Stimulated activated effector memory CD8-positive, alpha-beta T cell treated with anti-CD3 and anti-CD28 coated beads, Interleukin-12 subunit alpha, Interleukin-12 subunit beta, amount 100 ng/mL, for 72 hours (primary cell): ENCODE measurements at regions not wholly inside any gene's neighbourhood (a gene's known extent, or its start where the extent isn't known, plus 50 kb on each side); places are given as distances from the start of the nearest gene placed in this dataset.

Source experiments
- ATAC-seq: fragments of 150-1000 bp; cut with Tn5 transposase; 2 replicates; pipeline ENCODE4 v1.10.0; 2021
- DNase-seq, 2 donors: peaks; one replicate each; pipeline ENCODE4 v3.0.0; 2021 to 2022; ENCODE audit warnings: low spot score in 2 of 2
- H3K27ac Mint-ChIP-seq: one replicate; pipeline ENCODE4 v1.8.0; 2022; ENCODE audit warnings: mild to moderate bottlenecking, mixed read lengths
- H3K36me3 Mint-ChIP-seq: one replicate; pipeline ENCODE4 v1.8.0; 2022; ENCODE audit warnings: mild to moderate bottlenecking, mixed read lengths
- H3K4me1 Mint-ChIP-seq: one replicate; pipeline ENCODE4 v1.8.0; 2022; ENCODE audit warnings: mixed read lengths
- H3K4me3 Mint-ChIP-seq: one replicate; pipeline ENCODE4 v1.8.0; 2022; ENCODE audit warnings: mild to moderate bottlenecking, mixed read lengths
- H3K9me3 Mint-ChIP-seq: one replicate; pipeline ENCODE4 v1.8.0; 2022; ENCODE audit warnings: mixed read lengths

DNA sequence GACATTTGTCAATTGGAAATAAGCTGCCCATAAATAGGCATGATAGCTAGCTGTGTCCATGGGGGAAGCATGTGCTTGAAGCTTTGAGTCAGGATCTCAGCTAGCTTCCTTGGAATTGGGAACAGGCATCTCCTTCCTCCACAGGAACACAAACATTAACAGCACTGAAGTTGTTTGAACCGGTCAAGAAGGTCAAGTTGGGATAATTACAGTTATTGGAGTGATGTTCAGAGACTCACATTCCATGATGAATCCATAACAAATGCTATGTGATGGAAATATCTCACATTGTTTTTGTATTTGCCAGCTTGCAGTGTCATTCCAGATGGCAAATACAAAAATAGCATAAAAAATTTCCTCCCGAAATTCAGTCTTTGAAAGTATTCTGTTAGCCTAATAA is 347.6 kb upstream of the SMIM21 start:
- ATAC-seq, result no peak
- Mint-ChIP-seq H3K36me3 (no peaks in the 10 kb centered on the region), H3K4me3 (no peak overlapping the region), H3K9me3 (no peaks in the 10 kb centered on the region), H3K4me1 (no peaks in the 10 kb centered on the region), H3K27ac (no peak overlapping the region)
- DNase-seq, result no peak

DNA sequence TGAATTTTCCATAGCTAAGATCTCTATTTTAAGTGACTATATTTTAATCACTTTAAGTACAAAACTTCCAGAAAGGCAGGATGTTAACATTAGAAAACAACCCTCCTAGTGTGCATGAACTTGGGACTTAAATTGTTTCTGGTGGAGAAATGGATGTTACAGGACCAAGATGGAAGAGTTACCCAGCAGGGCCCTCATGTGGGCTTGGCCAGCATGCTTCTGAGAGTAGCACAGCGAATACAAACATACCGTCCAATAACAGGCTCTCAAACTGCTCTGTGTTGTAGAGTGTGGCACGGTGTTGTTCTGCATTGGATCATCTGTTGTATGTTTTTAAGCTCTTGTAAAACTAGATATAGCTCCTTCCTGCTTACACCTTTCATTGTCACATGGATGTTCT is 346.1 kb upstream of the SMIM21 start:
- DNase-seq (no peak), ATAC-seq (no peak)
- H3K4me3 Mint-ChIP-seq, result no peak overlapping the region
- H3K27ac Mint-ChIP-seq, result no peak overlapping the region
- H3K36me3 Mint-ChIP-seq, result no peaks in the 10 kb centered on the region
- H3K9me3 Mint-ChIP-seq, result no peaks in the 10 kb centered on the region
- no peaks in the 10 kb centered on the region for H3K4me1 Mint-ChIP-seq

- Mint-ChIP-seq H3K4me3 (no peak overlapping the region), H3K9me3 (no peaks in the 10 kb centered on the region), H3K27ac (no peak overlapping the region), H3K4me1 (no peaks in the 10 kb centered on the region), H3K36me3 (no peaks in the 10 kb centered on the region)
- no peak for ATAC-seq
- no peak for DNase-seq
Observed at GRCh38 chr18:75762758-75763157, 335.3 kb upstream of the SMIM21 start.

GRCh38 chr18:75760208-75760607 is 332.7 kb upstream of the SMIM21 start:
- Mint-ChIP-seq H3K9me3 (no peaks in the 10 kb centered on the region), H3K4me3 (no peak overlapping the region), H3K4me1 (no peaks in the 10 kb centered on the region), H3K36me3 (no peaks in the 10 kb centered on the region), H3K27ac (no peak overlapping the region)
- ATAC-seq (no peak), DNase-seq (no peak)

DNA sequence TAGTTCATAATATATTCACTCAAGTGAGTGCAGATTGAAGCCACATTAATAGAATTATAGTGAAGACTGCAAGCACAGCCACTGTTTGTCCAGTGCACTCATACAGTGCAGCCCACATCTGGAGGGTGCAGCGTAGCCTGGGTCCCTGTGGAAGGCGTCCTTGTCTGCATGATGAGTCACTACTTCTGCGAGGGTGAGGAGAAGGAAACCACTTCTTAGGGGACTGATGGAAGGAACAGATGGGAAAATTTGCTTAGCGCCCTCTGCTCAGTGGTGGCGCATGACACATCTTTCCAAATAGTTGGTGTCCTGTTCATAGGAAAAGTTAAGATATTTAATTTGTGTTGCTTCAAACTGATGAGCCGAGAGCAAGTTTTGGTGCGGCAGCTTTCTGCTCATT is 330.4 kb upstream of the SMIM21 start:
- no peak for ATAC-seq
- no peak for DNase-seq
- Mint-ChIP-seq H3K36me3 (no peaks in the 10 kb centered on the region), H3K27ac (no peak overlapping the region), H3K4me1 (no peaks in the 10 kb centered on the region), H3K9me3 (no peaks in the 10 kb centered on the region), H3K4me3 (no peak overlapping the region)

GRCh38 chr18:75754433-75754832 is 326.9 kb upstream of the SMIM21 start:
- Mint-ChIP-seq H3K27ac (no peak overlapping the region), H3K9me3 (no peaks in the 10 kb centered on the region), H3K4me3 (no peak overlapping the region), H3K36me3 (no peaks in the 10 kb centered on the region), H3K4me1 (no peaks in the 10 kb centered on the region)
- DNase-seq, result no peak
- ATAC-seq, result peak; percentile 44

- H3K9me3 Mint-ChIP-seq, result no peaks in the 10 kb centered on the region
- no peaks in the 10 kb centered on the region for H3K36me3 Mint-ChIP-seq
- H3K27ac Mint-ChIP-seq, result no peak overlapping the region
- H3K4me1 Mint-ChIP-seq, result no peaks in the 10 kb centered on the region
- H3K4me3 Mint-ChIP-seq, result no peak overlapping the region
- ATAC-seq (peak; percentile 46), DNase-seq (no peak)
Observed at GRCh38 chr18:75753753-75754152, 326.2 kb upstream of the SMIM21 start.

DNA sequence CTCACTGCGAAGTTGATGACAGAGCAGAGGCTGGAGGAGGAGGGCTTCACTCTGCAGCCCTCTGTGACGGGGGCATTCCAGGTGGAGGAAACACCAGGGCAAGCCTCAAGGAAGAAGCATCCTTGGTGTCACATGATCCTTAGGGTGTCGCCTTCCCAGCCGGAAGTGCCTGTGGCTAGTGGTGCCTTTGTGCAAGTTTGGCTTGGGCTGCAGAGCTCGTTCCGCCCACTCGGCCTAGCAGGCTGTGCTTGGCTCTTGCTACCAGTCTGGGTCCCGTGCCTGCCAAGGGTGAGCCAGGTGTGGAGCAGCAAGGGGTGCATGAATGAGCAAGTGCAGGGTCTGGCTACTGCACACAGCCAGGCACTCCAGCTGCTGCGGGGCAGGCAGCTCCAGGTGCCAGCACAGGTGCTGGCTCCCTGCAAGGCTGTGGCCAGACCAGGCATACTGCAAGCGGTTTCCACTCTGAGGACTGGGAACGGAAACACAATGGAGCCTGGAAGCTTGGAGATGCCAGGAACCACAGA is 325.3 kb upstream of the SMIM21 start:
- no peak overlapping the region for H3K4me3 Mint-ChIP-seq
- DNase-seq, result no peak
- no peaks in the 10 kb centered on the region for H3K9me3 Mint-ChIP-seq
- ATAC-seq, result peak; percentile 27
- no peaks in the 10 kb centered on the region for H3K4me1 Mint-ChIP-seq
- no peak overlapping the region for H3K27ac Mint-ChIP-seq
- H3K36me3 Mint-ChIP-seq, result no peaks in the 10 kb centered on the region

DNA sequence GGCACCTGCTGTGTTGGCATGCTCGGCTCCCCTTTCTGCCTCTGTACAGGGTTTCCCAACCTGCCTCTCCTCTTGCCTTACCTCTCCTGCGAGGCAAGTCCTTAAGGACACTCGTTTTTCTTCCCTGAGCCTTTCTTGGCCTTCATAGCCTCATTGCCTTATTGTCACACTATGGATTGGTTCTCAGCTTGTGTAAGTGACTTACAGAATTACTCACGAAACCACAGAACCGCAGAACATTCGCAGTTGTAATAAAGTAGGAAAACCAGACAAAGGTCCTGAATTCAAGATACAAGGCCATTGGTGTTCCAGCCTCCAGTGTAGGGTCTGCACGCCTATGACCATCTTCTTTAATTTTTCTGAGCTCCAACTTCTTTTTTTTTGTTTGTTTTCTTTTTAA is 317.6 kb upstream of the SMIM21 start:
- ATAC-seq (no peak), DNase-seq (no peak)
- no peaks in the 10 kb centered on the region for H3K4me1 Mint-ChIP-seq
- H3K9me3 Mint-ChIP-seq, result no peaks in the 10 kb centered on the region
- no peak overlapping the region for H3K27ac Mint-ChIP-seq
- no peak overlapping the region for H3K4me3 Mint-ChIP-seq
- no peaks in the 10 kb centered on the region for H3K36me3 Mint-ChIP-seq

DNA sequence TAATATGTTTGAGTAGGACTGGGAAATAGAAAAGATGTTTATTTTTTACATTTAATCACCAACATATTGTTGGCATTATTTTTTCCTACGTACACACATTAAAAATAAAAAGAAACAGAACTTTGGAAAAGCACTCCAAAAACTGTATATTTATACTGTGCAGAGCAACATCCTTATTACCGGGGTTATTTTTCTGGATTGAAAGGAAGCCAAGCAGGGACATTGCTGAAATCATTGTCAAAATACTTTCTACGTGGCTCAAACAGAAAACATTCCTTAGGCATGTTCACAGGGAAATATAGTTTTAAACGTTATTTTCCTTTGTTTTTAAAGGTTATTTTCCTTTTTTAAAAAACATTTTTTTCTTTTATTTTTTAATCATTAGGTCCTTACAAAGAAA is 315.0 kb upstream of the SMIM21 start:
- Mint-ChIP-seq H3K4me1 (no peaks in the 10 kb centered on the region), H3K4me3 (no peak overlapping the region), H3K36me3 (no peaks in the 10 kb centered on the region)

GRCh38 chr18:75739682-75740081 is 312.2 kb upstream of the SMIM21 start:
- DNase-seq, result no peak
- no peaks in the 10 kb centered on the region for H3K9me3 Mint-ChIP-seq
- H3K27ac Mint-ChIP-seq, result no peak overlapping the region
- no peak overlapping the region for H3K4me3 Mint-ChIP-seq
- no peaks in the 10 kb centered on the region for H3K36me3 Mint-ChIP-seq
- no peaks in the 10 kb centered on the region for H3K4me1 Mint-ChIP-seq
- no peak for ATAC-seq

More for the DNA sequence above, 315.0 kb upstream of the SMIM21 start:
- ATAC-seq (no peak), DNase-seq (no peak)
- H3K9me3 Mint-ChIP-seq, result no peaks in the 10 kb centered on the region
- H3K27ac Mint-ChIP-seq, result no peak overlapping the region

- Mint-ChIP-seq H3K36me3 (no peaks in the 10 kb centered on the region), H3K4me3 (no peak overlapping the region), H3K27ac (no peak overlapping the region), H3K9me3 (no peaks in the 10 kb centered on the region), H3K4me1 (no peaks in the 10 kb centered on the region)
- DNase-seq (no peak), ATAC-seq (no peak)
Observed at GRCh38 chr18:75735291-75735690, 307.8 kb upstream of the SMIM21 start.

DNA sequence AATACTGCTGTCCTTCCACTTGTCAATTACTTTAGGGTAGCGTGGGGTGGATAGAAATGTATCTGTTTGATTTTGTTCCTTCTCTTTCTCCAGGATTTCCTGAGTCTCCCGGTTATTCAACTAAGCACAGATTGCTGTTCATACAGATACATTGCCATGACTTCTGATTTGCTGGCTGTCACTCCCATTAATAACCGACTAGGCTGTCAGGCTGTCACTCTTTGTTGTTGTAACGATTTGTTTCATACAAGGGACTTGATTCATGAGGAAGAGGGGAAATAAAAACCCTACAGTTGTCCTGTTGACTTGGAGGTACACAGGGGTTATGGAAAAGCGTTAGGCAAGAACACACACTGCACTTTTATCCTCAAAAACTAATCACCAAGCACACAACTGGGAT is 302.7 kb upstream of the SMIM21 start:
- Mint-ChIP-seq H3K36me3 (no peaks in the 10 kb centered on the region), H3K9me3 (no peaks in the 10 kb centered on the region), H3K4me1 (no peaks in the 10 kb centered on the region), H3K4me3 (no peak overlapping the region), H3K27ac (no peak overlapping the region)
- ATAC-seq (no peak), DNase-seq (no peak)

DNA sequence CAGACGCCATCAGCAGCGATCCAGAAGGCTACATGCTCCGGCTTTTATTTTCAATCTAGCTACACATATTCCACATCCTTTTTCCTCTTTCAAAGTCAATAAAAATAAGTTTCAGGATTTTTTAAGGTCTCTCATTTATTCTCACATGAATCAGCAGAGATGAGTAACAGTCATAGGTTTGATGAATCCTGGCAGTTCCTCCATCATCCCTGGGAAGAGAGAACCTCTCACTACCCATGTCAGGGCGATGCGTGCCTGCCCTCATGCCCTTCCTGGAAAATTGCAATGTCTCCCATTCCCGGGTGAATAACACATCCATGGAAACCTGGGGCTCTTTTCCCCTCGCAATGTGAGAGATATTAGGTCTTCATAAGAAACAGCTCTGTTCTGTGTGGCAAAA is 301.1 kb upstream of the SMIM21 start:
- ATAC-seq (no peak), DNase-seq (no peak)
- no peaks in the 10 kb centered on the region for H3K36me3 Mint-ChIP-seq
- H3K27ac Mint-ChIP-seq, result no peak overlapping the region
- no peaks in the 10 kb centered on the region for H3K4me1 Mint-ChIP-seq
- H3K4me3 Mint-ChIP-seq, result no peak overlapping the region
- H3K9me3 Mint-ChIP-seq, result no peaks in the 10 kb centered on the region

- ATAC-seq, result peak; percentile 37
- Mint-ChIP-seq H3K9me3 (no peaks in the 10 kb centered on the region), H3K27ac (no peak overlapping the region), H3K4me1 (no peaks in the 10 kb centered on the region), H3K36me3 (no peaks in the 10 kb centered on the region), H3K4me3 (no peak overlapping the region)
- DNase-seq, result peak in 1 of 2 donors; percentile 50
Observed at GRCh38 chr18:75727456-75727855, 300.0 kb upstream of the SMIM21 start.

DNA sequence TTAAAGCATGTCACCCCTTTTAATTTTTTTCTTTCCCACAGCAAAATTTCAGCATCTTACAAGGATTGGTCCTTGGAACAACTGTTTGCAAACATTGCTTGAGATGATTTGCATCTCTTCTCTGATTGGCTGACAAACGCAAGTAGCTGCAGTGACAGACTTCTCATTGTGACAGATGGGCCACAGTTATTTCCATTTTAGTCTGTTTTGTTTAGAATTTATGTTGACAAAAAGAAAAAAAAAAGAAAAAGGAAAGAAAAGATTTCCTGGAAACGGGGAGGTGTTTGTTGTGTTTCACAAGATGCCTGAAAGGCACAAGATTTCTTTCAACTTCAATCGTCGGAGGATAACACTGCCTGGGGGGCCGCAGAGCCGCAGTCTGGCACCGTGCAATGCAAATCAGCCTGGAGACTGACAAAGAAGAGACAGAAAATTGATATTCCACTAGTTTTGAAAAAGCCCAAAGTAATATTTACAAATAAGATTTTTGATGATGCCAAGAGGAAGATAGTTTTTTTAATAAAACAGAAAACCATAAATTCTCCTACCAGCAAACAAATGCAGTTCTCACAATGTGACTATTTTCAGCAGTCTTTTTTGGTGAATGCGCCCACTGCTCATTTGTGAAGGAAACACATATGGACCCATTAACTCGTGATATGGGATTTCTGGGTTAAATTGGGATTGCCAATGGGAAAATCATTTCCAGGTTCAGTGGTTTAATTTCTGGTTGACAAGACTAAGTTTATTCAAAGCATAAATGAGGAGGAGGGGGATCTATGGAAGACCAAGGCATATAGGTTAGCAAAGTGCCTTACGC is 296.2 kb upstream of the SMIM21 start:
- no peak overlapping the region for H3K27ac Mint-ChIP-seq
- ATAC-seq, result no peak
- no peaks in the 10 kb centered on the region for H3K4me1 Mint-ChIP-seq
- peaks cover 2% of the 10 kb centered on the region for H3K9me3 Mint-ChIP-seq
- DNase-seq, result no peak
- H3K4me3 Mint-ChIP-seq, result no peak overlapping the region
- H3K36me3 Mint-ChIP-seq, result no peaks in the 10 kb centered on the region
